IMR-90 (cell line): ENCODE measurements at regions not wholly inside any gene's neighbourhood (a gene's known extent, or its start where the extent isn't known, plus 50 kb on each side); places are given as distances from the start of the nearest gene placed in this dataset.

Source experiments
- CHD1 ChIP-seq: IDR thresholded peaks from 2 replicates; pipeline ENCODE4 v1.6.1; 2012; ENCODE audit warnings: low read depth, low read length, improper control_type of control experiment
- CTCF ChIP-seq: conservative IDR thresholded peaks from 2 replicates; pipeline ENCODE4 v1.5.1; 2012; ENCODE audit warnings: mild to moderate bottlenecking, low read depth, low read length, improper control_type of control experiment
- MAZ ChIP-seq: IDR thresholded peaks from 2 replicates; pipeline ENCODE4 v1.6.1; 2012; ENCODE audit warnings: low read depth, mild to moderate bottlenecking, low read length, improper control_type of control experiment, moderate library complexity, borderline replicate concordance
- POLR2A ChIP-seq: IDR thresholded peaks from 2 replicates; pipeline ENCODE4 v1.6.1; 2012; ENCODE audit warnings: mild to moderate bottlenecking, low read depth, low read length
- RAD21 ChIP-seq: IDR thresholded peaks from 2 replicates; pipeline ENCODE4 v1.6.1; 2012; ENCODE audit warnings: low read length, improper control_type of control experiment
- TF ChIP-seq, protein P1 (sequence below): fragments of 150-350 bp; IDR thresholded peaks from 2 replicates; pipeline ENCODE4 v1.6.1; 2016; ENCODE audit warnings: low read depth, mild to moderate bottlenecking, low read length, moderate library complexity, borderline replicate concordance

- TF ChIP-seq CTCF = no peak
- no peak for TF ChIP-seq RAD21
- TF ChIP-seq POLR2A = no peak
- no peak for TF ChIP-seq CHD1
- TF ChIP-seq MAZ = no peak
- TF ChIP-seq, protein P1, sequence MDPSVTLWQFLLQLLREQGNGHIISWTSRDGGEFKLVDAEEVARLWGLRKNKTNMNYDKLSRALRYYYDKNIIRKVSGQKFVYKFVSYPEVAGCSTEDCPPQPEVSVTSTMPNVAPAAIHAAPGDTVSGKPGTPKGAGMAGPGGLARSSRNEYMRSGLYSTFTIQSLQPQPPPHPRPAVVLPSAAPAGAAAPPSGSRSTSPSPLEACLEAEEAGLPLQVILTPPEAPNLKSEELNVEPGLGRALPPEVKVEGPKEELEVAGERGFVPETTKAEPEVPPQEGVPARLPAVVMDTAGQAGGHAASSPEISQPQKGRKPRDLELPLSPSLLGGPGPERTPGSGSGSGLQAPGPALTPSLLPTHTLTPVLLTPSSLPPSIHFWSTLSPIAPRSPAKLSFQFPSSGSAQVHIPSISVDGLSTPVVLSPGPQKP = no peak
These were observed 99.7 kb upstream of the C14orf180 start for GRCh38 chr14:104479901-104480300.
